Esophagus muscularis mucosa (tissue), 4 donors: ENCODE measurements at regions not wholly inside any gene's neighbourhood (a gene's known extent, or its start where the extent isn't known, plus 50 kb on each side); places are given as distances from the start of the nearest gene placed in this dataset.

Experiments used
- DNase-seq: peaks from one replicate; pipeline ENCODE4 v3.0.0-alpha.2; 2017; ENCODE audit errors: extremely low spot score
- H3K27ac ChIP-seq, 4 donors: fragments of 200-600 bp; sonication (generic); replicated peaks in 1 of 4; 1 replicate in 3 of 4; 2 replicates in 1 of 4; pipeline ENCODE4 v1.5.1; 2016 to 2019; ENCODE audit warnings: mild to moderate bottlenecking in 1 of 4
- H3K27me3 ChIP-seq, 4 donors: fragments of 200-600 bp; sonication (generic); one replicate each; pipeline versions ENCODE4 v1.5.1 to v1.6.0; 2016 to 2019
- H3K36me3 ChIP-seq, 4 donors: fragments of 200-600 bp; sonication (generic); one replicate each; pipeline ENCODE4 v1.5.1; 2016 to 2019
- H3K4me1 ChIP-seq, 4 donors: fragments of 200-600 bp; sonication (generic); one replicate each; pipeline ENCODE4 v1.5.1; 2016 to 2019
- H3K4me3 ChIP-seq, 4 donors: fragments of 200-600 bp; sonication (generic); 1 replicate in 2 of 4; 2 replicates in 2 of 4; pipeline ENCODE4 v1.5.1; 2016 to 2019; ENCODE audit warnings: mild to moderate bottlenecking in 4 of 4, moderate library complexity in 1 of 4
- H3K9me3 ChIP-seq, 4 donors: fragments of 200-600 bp; sonication (generic); 1 replicate in 3 of 4; 2 replicates in 1 of 4; pipeline ENCODE4 v1.5.1; 2016 to 2019
- CTCF ChIP-seq, 3 experiments: fragments of 200-600 bp in 2 of 3; fragments of 450-650 bp in 1 of 3; sonication (generic) in 2 of 3; IDR thresholded peaks; one replicate each; pipeline ENCODE4 v1.5.1; 2017 to 2019; ENCODE audit warnings: antibody characterized with exemption in 3 of 3, mild to moderate bottlenecking in 2 of 3, moderate library complexity in 1 of 3
- EP300 ChIP-seq: sonication (generic); formaldehyde crosslinking; IDR thresholded peaks from one replicate; pipeline ENCODE4 v1.6.1; 2017; ENCODE audit warnings: antibody characterized with exemption
- POLR2A ChIP-seq: fragments of 450-650 bp; IDR thresholded peaks from one replicate; pipeline ENCODE4 v1.6.1; 2017; ENCODE audit warnings: antibody characterized with exemption, moderate library complexity, mild to moderate bottlenecking, low read depth
- POLR2AphosphoS5 ChIP-seq, 2 donors: sonication (generic); formaldehyde crosslinking; IDR thresholded peaks; one replicate each; pipeline ENCODE4 v1.6.1; 2017; ENCODE audit warnings: antibody characterized with exemption in 2 of 2
- WGBS: methylation state at CpG from one replicate; pipeline ENCODE4 v1.1.5; 2018; 5-methylcytosine and 5-hydroxymethylcytosine counted together
- intact Hi-C: fragments of 100-400 bp; cut with DNase I; formaldehyde crosslinking; loops from one replicate; pipeline ENCODE4 v1.15.1; 2023

- no peak overlapping the region for H3K4me3 ChIP-seq
- TF ChIP-seq POLR2A (no peak), POLR2AphosphoS5 (IDR thresholded peaks at IDR 0.05) (no peak), EP300 (no peak), CTCF (IDR thresholded peaks at IDR 0.05) (no peak)
- WGBS: 87% methylated on average over 5 of the region's 5 CpGs
Measured at GRCh38 chr4:56286763-56287162, 100.5 kb downstream of the AASDH start.

DNA sequence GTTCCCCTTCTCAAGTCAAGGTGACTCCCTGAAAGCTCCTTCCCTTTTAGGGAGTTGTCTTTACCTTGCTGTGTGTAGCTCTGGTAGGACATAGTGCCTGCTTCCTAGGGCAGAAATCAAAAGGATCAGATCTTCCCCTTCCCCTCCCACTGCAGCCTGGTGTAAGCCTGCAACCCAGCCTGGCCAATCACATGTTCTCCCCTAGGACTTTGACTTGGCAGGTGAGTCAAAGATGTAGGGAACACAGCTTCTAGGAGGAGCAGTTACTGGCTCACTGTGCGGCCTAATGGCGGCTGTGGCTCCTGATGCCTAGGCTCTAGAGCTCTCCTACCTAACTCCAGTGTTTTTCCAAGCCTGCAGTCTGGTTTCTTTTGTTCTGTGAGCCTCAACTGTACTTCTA is 103.9 kb downstream of the AASDH start:
- H3K27ac ChIP-seq: no peak overlapping the region
- TF ChIP-seq POLR2A (no peak), CTCF (IDR thresholded peaks at IDR 0.05) (no peak), POLR2AphosphoS5 (IDR thresholded peaks at IDR 0.05) (no peak), EP300 (no peak)
- no peaks in the 10 kb centered on the region for H3K9me3 ChIP-seq
- no peak overlapping the region for H3K4me3 ChIP-seq
- no peak for DNase-seq
- H3K36me3 ChIP-seq: no peaks in the 10 kb centered on the region
- H3K4me1 ChIP-seq: no peaks in the 10 kb centered on the region
- 97% methylated on average over 2 of the region's 2 CpGs for WGBS
- intact Hi-C loops: no loop called here
- no peaks in the 10 kb centered on the region for H3K27me3 ChIP-seq

More at GRCh38 chr4:56286763-56287162, 100.5 kb downstream of the AASDH start:
- H3K9me3 ChIP-seq: no peaks in the 10 kb centered on the region
- no peak for DNase-seq
- no peaks in the 10 kb centered on the region for H3K27me3 ChIP-seq
- H3K4me1 ChIP-seq: peaks cover 0 to 13% (median 8%) of the 10 kb centered on the region in 4 donors
- intact Hi-C loops: no loop called here
- H3K27ac ChIP-seq: no peak overlapping the region
- H3K36me3 ChIP-seq: no peaks in the 10 kb centered on the region

GRCh38 chr4:56282004-56282403 is 105.3 kb downstream of the AASDH start:
- intact Hi-C loops: no loop called here
- Histone ChIP-seq H3K27ac (no peak overlapping the region), H3K27me3 (no peaks in the 10 kb centered on the region), H3K36me3 (no peaks in the 10 kb centered on the region), H3K4me1 (no peaks in the 10 kb centered on the region), H3K9me3 (no peaks in the 10 kb centered on the region), H3K4me3 (no peak overlapping the region)
- WGBS: 64% methylated on average over 2 of the region's 2 CpGs
- no peak for DNase-seq
- TF ChIP-seq POLR2A: no peak
- TF ChIP-seq CTCF (IDR thresholded peaks at IDR 0.05): no peak
- no peak for TF ChIP-seq POLR2AphosphoS5 (IDR thresholded peaks at IDR 0.05)
- no peak for TF ChIP-seq EP300

DNA sequence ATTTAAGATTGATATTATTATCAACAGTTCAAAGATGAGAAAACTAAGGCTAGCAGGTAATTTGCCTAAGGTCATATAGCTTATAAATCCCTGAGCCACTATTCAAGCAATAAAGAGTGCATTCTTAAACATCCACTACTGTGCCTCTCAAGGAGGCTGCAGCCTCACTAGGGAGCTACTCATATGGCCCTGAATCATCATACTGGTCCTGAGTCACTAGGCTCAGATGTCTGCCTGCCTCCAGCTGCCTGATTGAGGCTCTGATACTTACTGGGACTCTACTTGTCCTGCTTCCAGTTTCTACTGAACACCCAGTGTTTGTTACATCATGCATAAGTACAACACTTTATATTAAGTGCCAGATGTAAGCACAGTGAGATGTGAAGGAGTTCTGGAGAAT is 110.7 kb downstream of the AASDH start:
- Histone ChIP-seq H3K9me3 (no peaks in the 10 kb centered on the region), H3K4me1 (no peaks in the 10 kb centered on the region), H3K27ac (no peak overlapping the region), H3K27me3 (no peaks in the 10 kb centered on the region), H3K36me3 (no peaks in the 10 kb centered on the region), H3K4me3 (no peak overlapping the region)
- DNase-seq: no peak
- intact Hi-C loops: no loop called here
- TF ChIP-seq CTCF (IDR thresholded peaks at IDR 0.05) (no peak), POLR2A (no peak), EP300 (no peak), POLR2AphosphoS5 (IDR thresholded peaks at IDR 0.05) (no peak)

DNA sequence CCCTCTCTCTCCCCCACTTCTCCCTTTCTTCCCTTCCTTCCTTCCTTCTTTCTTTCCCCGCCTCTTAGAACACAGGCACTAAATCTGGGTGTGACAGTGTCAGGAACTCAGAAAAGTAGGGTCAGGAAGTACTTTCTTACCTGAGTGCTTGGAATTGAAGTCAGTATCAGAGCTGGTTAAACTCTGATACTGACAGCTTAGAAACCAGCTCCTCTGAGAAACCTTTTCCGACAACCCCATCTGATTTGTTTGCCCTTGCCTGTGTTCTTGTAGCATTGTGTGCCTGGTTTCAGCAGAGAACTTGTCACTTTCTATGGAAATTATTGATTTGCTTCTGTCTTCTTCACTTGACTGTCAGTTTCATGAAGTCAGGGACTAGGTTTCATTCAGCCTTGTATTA is 113.9 kb downstream of the AASDH start:
- no peaks in the 10 kb centered on the region for H3K27me3 ChIP-seq
- H3K9me3 ChIP-seq: no peaks in the 10 kb centered on the region
- no peak overlapping the region for H3K4me3 ChIP-seq
- WGBS: 96% methylated on average over 2 of the region's 2 CpGs
- no peaks in the 10 kb centered on the region for H3K4me1 ChIP-seq
- H3K27ac ChIP-seq: no peak overlapping the region
- H3K36me3 ChIP-seq: no peaks in the 10 kb centered on the region
- intact Hi-C loops: no loop called here
- DNase-seq: peak; percentile 39
- TF ChIP-seq EP300 (no peak), POLR2A (no peak), CTCF (IDR thresholded peaks at IDR 0.05) (no peak), POLR2AphosphoS5 (IDR thresholded peaks at IDR 0.05) (no peak)
